ENCODE measurements at regions not wholly inside any gene's neighbourhood (a gene's known extent, or its start where the extent isn't known, plus 50 kb on each side); places are given as distances from the start of the nearest gene placed in this dataset.

DNA sequence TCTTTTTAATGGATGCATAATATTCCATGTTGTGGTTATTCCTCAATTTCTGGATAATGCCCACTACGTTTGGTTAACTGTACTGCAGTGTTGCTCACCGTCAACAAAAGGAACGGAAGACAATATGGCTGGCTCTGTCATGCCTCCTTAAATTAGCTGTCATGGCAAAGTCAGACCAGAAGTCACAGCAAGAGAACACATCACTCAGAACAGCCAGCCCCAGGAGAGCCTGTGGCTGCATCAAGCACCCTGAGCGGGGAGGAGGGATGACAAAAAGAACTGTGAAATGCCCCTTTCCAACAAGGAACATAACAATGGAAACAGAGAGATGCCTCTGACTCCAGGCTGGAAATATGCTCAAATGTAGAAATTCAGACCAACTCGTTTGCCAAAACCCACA is 366.0 kb upstream of the ZNF507 start:
- DNase-seq (ENCODE audit: low read depth, low spot score), result no peak

DNA sequence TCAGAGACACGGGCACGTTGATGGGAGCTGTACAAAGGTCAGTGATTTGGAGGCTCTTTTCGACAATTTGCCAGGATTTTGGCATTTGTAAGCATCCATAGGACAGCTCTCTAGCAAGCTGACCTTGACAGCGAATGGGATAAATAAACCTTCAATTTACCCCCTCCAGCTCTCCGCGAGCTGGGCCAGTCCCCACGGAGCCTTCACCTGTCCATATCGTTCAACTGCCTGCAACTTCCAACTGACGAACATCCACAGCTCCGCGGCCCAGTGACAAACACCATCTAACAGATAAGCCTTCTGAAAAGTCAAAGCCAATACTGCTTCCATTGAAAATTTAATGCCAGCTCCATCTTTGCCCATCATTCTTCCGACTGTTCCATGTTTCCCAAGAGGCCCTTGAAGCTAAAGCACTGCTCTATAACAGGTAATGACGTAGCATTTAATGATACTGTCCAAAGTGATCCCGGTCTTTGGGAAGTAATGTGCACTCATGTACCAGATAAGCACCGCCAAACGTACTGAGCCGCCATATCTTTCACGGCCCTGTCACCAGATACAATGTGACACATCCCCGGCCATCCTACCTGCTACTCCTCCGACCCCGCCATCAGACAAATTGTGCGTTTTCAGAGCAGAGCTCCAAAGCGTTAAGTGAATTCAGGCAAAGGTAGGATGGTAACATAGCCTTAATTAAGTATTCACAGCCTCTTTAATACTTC is 365.3 kb upstream of the ZNF507 start:
- DNase-seq (ENCODE audit: low read depth, low spot score), result no peak

DNA sequence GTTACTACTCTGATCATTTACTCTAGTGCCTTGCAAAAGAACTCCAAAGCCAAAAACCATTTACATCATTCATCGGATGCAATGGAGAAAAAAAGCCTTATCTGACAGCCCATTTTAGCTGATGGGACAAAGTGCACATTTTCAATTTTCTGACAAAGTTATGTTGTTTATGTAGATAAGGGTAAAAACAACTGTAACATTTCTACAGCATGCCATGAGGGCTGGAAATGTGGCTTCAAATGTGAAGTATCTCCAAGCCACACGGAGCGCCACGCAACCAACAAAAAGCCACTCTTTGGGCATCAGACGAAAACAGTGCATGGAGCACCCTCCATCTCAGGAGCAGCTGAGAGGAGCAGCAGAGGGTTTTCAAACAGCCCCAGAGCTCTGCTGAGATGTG is 364.6 kb upstream of the ZNF507 start:
- no peak for DNase-seq (ENCODE audit: low read depth, low spot score)

DNA sequence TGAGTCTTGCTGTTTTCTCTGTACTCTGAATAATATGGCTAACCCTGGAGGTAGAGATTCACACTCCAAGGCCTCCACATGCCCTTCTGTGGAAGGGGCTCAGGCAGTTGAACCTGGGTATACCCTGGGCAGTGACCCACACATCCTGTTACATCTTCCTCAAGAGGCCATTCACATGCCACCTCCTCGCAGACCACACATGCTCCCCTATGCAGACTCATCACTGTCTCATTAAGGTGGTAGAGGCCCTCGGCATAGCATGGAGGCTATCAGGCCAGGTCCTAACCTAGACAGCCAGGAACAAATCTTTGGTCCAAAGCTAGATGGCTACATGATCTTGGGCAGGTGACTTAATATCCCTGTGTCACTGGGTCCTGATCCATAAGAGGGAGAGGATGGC is 363.9 kb upstream of the ZNF507 start:
- DNase-seq (ENCODE audit: low read depth, low spot score), result no peak

DNA sequence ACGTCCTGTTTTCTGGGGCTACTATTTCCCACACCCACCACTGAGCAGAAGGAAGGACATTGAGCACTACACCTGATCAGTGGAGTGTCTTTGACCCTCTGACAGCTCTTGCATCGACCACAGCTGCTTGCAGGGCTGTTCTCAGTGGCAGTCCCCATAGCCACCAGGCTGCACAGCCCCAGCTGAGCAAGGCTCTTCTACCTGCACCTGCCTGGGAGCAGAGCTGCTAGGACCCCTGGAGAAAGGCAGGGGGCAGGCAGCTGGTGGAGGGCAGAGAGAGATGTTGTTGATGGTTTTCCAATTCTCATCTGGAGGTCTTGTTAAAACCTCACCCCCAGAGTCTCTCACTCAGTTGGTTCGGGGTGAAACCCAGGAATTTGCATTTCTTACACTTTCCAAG is 361.8 kb upstream of the ZNF507 start:
- DNase-seq (ENCODE audit: low read depth, low spot score), result no peak

DNA sequence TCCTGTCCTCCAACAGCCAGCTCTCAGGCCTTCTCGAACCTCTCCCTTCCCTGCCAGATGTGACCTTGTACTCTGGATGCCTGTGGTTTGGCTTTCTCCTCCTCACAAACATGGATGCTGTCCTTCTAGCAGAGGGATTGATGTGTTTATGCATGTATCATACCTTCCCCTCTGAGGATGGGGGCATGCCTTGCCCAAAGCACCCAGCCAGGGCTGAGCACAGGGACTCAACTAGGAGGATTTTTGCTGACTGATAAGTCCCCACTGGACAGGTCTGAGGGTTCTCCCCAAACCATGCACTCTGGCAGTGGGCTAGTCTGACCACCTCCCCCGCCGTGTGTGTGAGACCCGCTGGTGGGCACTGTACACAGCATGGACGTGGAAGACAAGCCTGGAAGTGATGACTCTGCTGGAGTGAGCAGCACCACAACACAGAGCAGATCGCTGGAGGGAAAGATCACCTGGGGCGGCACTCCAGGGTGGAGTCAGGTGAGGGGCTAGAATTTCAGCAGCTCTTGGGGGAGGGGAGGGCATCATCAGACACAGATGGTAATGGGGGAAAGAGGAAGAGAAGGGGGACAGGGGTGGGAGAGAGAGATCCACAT is 360.3 kb upstream of the ZNF507 start:
- no peak for DNase-seq (ENCODE audit: low read depth, low spot score)

DNA sequence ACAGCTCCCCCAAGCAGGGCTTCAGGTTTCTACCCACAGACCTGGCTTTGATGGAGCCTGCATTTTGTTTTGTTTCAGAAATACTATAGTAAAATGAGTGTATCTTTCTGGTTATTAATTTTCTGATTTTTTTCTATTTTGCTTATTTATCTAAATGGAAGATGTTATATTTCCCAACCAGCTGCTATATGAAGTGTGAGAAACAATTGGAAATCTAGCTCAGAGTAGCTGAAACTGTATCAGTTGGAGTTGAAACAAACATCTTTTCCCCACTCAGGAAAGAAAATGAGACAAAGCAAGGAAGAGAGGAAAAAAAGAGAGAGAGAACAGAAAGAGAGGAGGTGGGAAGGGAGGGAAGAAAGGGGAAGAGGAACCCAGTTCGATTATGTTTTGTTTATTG is 358.5 kb upstream of the ZNF507 start:
- DNase-seq (ENCODE audit: low read depth, low spot score), result no peak

DNA sequence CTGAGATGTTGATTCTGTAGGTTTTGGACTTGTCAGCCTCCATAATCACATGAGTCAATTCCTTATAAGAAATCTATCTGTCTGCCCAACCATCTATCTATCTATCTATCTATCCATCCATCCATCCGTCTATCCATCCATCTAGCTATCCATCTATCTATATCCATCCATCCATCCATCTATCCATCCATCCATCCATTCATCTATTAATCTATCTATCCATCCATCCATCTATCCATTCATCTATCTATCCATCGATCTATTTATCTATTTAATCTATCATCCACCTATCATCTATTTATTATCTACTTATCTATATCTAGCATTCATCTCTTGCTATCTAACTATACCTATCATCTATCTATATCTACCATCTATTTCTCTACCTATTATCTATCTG is 357.2 kb upstream of the ZNF507 start:
- no peak for DNase-seq (ENCODE audit: low read depth, low spot score)

DNA sequence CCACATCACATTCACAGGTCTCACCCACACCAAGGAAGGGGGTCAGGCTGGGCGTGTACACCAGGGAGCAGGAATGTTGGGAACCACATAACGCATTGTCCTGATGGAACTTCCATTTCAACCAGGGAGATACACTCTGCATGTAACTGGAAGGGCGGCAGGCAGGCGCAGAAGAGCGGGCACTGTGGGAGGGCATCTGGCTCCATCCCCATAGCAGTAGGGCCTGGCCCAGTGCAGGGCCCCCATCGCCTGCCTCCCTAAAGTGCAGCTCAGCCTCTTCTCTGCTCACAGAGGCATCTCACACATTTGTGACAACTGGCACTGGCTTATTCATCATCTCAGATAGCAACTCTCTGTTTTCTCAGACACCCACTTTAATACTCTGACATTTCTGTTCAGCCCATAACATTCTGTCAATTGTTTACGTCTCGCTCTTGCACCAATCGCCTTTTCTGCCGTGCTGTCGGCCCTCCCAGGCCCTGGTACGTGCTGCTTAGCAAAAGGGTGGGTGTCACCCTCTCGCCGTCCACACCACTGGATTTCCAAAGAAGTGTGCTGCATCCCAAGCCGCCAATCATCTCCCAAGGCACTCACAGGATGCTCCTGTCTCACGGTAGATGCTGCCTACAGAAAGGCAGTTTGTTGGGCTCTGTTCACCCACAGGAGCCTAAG is 353.3 kb upstream of the ZNF507 start:
- DNase-seq (ENCODE audit: low read depth, low spot score), result no peak

DNA sequence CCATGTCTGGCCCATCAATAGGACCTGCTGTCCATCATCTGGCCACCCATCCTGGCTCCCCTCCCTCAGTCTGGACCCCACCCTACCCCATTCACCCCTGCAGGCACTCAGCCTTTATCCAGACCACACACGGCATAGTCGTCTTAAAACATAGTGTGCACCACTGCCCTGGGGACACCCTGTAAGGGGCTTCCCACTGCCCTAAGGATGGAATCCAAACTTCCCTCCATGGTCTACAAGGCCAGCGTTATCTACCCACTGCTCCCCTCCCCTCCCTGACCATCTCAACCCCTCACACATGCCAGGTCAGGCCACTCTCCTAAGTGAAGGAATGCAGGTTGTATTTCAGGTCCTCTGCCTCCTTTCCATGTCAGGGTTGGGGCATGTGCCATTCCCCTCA is 352.7 kb upstream of the ZNF507 start:
- DNase-seq (ENCODE audit: low read depth, low spot score), result no peak

DNA sequence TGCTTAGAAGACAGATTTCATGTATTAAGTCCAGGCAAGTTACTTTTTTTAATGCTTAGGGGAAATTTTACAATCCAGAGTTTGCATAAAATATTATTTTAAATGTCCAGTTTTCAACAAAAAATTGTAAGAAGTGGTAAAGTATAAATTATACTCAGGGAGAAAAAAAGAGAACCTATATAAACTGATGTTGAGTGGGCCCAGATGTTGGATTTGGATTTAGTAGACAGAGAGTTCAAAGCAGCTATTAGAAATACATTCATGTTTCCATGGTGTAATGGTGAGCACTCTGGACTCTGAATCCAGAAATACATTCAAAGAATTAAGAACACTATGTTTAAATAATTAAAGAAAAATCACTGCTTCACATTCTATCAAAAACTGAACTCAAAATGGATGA is 349.9 kb upstream of the ZNF507 start:
- DNase-seq (ENCODE audit: low read depth, low spot score), result no peak

DNA sequence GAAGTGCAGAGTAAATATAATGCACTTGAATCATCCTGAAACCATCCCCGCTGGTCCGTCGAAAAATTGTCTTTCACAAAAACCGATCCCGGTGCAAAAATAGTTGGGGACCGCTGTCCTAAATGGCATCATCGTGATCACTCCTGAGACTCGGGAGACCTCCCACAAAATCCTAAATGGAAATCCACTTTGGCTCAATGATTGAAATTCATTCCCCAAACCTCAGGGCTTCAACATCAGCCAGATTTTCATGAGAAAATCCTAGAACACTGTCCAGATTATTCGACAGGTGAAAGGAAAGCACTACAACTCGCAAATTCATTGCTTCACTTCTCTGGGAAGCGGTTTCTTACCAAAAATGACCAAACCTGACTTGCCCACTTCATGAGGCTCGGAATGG is 335.3 kb upstream of the ZNF507 start:
- no peak for DNase-seq (ENCODE audit: low read depth, low spot score)

DNA sequence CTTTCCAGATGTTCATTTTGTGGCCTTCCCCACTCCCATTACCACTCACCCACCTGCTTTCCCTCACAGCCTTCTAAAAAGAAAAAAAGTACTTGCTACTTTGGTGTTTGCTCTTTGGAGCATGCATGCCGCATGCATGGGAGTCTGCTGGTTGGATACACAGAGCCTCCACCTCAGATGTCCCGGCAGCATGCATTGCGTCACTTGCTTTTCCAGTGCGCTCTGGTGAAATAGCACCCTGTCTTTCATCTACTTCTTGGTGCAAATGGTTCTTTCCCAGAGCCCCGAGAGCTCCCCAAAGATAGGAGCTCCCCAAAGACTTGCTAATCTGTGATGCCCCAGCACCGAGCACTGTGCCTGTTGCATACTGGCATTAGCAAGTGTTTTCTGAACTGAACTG is 333.2 kb upstream of the ZNF507 start:
- DNase-seq (ENCODE audit: low read depth, low spot score), result no peak

DNA sequence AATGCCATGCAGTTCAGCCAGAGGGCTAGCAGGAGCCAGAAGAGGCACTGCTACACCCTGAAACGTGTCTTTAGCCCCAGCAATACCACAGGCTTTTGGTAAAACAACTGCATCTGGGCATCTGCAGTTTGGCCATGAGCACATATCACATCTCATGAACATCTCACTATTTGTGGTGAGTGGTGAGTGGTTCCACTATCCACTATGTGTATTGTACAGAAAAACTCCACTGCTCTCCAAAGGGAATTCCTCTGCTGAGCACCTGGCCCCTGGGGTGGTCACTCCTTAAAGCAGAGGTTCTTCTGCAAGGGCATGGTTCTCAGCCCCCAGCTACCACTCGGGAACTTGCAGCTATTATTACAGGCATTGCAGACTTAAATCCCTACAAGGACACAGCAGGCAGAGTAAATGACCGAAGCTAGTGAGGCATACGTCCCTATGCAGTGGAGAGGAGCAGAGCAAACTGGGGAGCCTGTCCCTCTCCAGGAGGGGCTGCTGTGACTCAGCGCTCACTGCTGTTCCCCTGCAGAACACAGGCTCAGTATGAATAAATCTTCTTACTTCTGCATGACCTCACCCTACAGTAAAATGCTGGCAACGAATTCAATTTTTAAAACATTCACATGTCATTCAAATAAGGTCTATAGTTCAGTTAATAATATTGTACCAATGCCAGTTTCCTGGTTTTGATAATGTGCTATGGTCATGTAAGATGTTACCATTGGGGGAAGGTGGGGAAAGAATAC is 332.4 kb upstream of the ZNF507 start:
- DNase-seq (ENCODE audit: low read depth, low spot score), result no peak

DNA sequence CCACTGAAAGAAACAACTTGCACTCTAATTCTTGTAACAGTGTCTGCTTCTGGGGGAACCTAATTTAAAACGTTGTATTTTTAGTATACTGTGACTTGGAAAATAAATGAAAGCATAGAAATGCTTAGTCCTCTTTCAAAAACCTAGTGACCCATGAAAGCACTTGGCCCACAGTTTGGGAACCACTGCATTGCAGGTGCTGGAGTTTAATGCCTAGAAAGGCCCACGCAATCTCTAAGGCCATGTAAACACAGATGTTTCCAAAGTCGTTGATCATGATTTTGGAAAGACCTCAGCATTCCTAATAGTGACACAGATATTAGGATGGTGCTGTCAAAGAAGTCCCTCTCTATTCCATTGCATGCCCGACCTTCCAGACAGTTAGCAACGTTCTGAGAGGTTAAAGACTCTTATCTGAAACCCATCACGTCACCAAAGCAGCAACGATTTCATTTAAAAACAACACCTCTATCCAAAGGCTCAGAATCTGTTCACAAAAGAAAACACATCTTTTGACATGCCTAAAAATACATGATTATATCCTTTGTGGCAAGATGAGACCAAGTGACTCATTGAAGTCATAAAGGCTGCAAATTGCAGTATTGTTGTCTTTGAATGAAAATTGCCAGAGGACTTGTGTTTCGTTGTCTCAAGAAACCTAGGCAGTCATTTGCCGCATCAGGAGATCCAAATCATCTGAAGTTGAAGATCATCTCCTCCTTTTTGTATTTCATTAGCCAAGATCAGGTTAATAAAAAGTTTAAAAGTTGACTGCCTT is 328.0 kb upstream of the ZNF507 start:
- no peak for DNase-seq (ENCODE audit: low read depth, low spot score)

DNA sequence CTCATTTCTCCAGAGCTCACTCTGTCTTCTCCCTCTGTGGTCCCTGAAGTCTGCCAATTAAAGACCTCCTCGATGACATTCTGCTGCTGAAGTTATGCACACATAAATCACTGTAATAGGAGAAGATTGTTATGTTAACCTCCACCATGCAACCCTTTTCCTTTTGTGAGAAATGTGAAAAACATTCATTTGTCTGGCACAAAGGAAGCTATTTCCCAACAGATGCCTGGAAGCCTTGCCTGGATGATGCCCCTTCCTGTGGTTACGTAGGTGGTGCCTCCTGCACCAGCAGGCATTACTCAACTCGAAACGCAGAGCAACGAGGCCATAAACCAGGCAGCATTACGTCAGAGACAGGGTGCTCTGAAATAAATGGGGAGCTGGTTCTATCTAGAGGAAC is 327.4 kb upstream of the ZNF507 start:
- no peak for DNase-seq (ENCODE audit: low read depth, low spot score)

DNA sequence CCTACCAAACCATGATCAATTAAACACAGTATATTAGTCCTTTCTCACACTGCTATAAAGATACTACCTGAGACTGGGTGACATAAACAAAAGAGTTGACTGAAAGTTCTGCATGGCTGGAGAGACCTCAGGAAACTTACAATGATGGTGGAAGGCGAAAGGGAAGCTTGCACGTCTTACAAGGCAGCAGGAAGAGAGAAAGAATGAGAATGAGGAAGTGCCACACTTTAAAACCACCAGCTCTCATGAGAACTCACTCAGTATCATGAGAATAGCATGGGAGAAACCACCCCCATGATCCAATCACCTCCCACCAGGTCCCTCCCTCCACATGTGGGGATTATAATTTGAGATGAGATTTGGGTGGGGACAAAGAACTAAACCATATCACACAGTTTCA is 324.9 kb upstream of the ZNF507 start:
- DNase-seq (ENCODE audit: low read depth, low spot score), result no peak

DNA sequence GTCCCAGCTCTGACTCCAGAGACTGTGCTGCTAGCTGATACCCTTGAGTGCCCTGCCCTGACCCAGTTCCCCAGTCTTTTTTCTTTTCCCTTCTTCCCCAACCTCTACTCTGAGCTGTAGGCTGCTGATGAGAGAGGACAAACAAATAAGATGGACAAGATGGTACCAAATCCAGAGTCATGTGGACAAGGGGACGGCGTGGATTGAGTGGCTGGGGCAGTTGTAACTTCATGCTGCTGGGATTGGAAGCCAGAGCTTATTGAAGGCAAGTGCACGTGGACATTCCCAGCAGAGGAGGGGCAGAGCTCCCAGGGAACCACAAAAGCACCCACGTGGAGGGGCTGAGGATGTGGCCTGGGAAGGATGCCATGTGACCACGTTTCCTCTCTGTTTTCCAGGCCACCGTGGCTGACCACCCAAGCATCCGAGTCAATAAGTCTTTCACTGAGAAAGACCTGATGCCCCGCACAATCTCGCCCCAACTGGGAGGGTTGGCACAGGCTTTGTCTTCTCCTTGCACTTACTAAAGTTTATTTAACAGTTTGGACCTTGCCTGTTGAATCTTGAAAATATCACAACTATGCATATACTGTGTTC is 323.3 kb upstream of the ZNF507 start:
- DNase-seq (ENCODE audit: low read depth, low spot score), result no peak

DNA sequence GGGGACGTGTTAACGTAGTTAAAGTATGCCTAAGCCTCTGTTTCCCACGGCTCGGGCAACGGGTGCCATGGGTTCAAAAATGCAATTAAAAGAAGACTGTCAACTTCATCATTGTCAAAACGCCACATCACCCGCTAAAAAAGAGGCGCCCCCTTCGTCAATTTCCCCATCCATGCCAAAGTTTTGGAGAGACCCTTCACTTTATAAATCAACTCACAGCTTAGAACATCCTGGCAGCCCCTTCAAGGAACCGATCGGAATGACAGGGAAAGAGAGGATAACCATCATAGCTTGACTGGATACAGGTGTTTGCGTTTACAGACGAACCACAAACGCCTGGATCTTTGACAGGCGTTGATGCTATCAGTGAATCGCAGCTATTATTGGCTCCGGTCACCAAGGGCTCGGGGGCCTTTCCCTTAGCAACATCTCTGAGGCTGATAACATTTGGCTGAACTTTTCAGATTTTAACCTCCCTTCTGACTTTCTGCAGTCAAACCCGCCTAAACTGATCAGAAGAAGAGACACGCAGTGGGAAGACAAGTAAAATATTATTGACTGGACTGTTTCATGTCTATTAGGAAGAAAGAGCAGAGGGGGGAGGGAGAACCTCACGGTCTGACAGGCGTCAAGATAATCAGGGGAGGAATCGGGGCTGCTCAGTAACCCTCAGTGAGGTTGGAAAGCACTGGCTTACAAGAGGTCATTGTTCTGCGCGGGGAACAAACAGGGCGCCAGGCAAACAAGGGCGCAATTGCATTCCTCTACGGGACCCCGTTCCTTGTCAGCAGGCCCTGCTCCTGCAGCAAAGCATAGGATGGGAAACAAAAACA is 322.5 kb upstream of the ZNF507 start:
- DNase-seq (ENCODE audit: low read depth, low spot score), result no peak

DNA sequence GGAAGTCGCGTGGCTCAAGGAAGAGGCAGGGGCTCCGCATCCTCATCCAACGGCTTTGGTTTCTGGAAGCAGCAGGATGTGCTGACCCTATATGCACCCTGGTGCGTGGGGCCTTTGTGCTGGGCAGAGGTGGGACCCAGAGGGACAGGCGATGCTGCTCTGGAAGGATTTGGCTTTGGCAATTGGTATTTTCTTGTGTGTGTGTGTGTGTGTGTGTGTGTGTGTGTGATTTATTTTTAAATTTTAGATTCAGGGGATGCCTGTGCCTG is 321.9 kb upstream of the ZNF507 start:
- DNase-seq (ENCODE audit: low read depth, low spot score), result no peak

DNA sequence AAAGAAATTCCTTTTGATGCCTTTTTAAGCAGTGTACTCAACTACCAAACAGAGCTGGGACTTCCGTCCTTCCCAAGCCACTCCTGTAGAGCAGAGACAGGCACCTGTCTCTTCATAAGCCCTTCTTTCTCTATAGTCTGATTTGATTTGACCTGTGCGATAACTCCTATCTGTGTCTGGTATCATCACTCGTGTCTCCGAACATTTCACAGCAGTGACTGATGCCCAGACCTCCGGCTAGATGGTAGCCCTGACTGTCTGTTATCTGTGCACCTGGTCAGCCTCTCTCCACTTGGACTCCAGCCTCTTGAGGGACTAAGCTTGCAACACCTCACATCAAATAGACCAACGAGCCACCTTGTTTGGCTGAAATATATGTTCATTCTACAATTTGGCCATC is 316.2 kb upstream of the ZNF507 start:
- no peak for DNase-seq (ENCODE audit: low read depth, low spot score)
